Transverse colon (tissue), 4 donors: ENCODE measurements at regions not wholly inside any gene's neighbourhood (a gene's known extent, or its start where the extent isn't known, plus 50 kb on each side); places are given as distances from the start of the nearest gene placed in this dataset.

ENCODE experiments used
- EP300 ChIP-seq: sonication (generic); formaldehyde crosslinking; IDR thresholded peaks from one replicate; pipeline ENCODE4 v1.6.1; 2017; ENCODE audit warnings: antibody characterized with exemption, low read depth
- POLR2AphosphoS5 ChIP-seq, 3 donors: sonication (generic); formaldehyde crosslinking; IDR thresholded peaks; one replicate each; pipeline ENCODE4 v1.6.1; 2016; ENCODE audit warnings: antibody characterized with exemption in 3 of 3
- TF ChIP-seq, protein P1 (sequence below), 5 experiments: fragments of 200-600 bp in 3 of 5; fragments of 450-650 bp in 2 of 5; sonication (generic) in 3 of 5; IDR thresholded peaks; 1 replicate in 2 of 5; 2 replicates in 3 of 5; pipeline ENCODE4 v1.5.1; 2016 to 2017; ENCODE audit warnings: antibody characterized with exemption in 5 of 5, inconsistent platforms in 3 of 5, mild to moderate bottlenecking in 2 of 5, moderate library complexity in 1 of 5

DNA sequence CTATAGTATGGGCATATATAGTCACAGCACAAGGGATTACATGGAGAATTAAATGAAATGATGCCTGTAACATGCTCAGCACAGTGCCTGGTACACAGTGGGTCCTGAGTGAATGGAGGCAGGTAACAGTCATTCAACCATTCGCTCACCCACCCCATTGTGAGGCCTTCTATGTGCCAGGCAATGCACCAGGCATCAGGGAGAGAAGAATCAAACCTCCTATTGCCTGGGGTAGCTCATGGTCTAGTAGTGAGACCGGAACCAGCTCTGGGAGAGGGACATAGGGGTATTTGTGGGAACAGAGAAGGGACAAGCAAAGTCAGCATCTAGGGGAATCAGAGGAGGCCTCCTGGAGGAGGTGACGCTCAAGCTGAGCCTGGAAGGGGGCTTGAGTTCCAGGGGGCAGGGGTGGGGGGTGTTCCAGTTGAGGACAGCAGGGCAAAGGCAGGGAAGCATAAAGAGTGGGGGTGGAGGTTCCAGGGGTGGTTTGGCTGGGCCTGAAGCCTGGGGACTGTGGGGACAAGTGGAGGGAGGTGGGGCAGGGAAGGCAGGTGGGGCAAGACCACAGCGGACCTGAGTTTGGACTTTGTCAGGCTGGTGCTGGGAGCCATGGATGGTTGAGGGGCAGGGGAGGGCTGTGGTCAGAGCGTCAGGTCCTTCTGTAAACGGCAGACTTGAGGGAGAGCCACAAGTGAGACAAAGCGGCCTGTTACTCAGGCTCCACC, 591.6 kb downstream of the PTPRU start:
- no peak for TF ChIP-seq EP300
- no peak for TF ChIP-seq POLR2AphosphoS5 (IDR thresholded peaks at IDR 0.05)
- TF ChIP-seq, protein P1, sequence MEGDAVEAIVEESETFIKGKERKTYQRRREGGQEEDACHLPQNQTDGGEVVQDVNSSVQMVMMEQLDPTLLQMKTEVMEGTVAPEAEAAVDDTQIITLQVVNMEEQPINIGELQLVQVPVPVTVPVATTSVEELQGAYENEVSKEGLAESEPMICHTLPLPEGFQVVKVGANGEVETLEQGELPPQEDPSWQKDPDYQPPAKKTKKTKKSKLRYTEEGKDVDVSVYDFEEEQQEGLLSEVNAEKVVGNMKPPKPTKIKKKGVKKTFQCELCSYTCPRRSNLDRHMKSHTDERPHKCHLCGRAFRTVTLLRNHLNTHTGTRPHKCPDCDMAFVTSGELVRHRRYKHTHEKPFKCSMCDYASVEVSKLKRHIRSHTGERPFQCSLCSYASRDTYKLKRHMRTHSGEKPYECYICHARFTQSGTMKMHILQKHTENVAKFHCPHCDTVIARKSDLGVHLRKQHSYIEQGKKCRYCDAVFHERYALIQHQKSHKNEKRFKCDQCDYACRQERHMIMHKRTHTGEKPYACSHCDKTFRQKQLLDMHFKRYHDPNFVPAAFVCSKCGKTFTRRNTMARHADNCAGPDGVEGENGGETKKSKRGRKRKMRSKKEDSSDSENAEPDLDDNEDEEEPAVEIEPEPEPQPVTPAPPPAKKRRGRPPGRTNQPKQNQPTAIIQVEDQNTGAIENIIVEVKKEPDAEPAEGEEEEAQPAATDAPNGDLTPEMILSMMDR (IDR thresholded peaks at IDR 0.05), result no peak
